ENCODE measurements at regions not wholly inside any gene's neighbourhood (a gene's known extent, or its start where the extent isn't known, plus 50 kb on each side); places are given as distances from the start of the nearest gene placed in this dataset.
"Not testable (repeated sequence)": the region's sequence is repeated elsewhere in the genome, so short reads cannot be mapped to it uniquely, and the experiment has no call there.

- TF ChIP-seq, protein P1, sequence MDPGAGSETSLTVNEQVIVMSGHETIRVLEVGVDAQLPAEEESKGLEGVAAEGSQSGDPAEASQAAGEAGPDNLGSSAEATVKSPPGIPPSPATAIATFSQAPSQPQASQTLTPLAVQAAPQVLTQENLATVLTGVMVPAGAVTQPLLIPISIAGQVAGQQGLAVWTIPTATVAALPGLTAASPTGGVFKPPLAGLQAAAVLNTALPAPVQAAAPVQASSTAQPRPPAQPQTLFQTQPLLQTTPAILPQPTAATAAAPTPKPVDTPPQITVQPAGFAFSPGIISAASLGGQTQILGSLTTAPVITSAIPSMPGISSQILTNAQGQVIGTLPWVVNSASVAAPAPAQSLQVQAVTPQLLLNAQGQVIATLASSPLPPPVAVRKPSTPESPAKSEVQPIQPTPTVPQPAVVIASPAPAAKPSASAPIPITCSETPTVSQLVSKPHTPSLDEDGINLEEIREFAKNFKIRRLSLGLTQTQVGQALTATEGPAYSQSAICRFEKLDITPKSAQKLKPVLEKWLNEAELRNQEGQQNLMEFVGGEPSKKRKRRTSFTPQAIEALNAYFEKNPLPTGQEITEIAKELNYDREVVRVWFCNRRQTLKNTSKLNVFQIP (CRISPR knock-in tag; IDR thresholded peaks at IDR 0.05; ENCODE audit: borderline replicate concordance, low read depth) = no peak
Observed at GRCh38 chr4:127463883-127464282, 168.9 kb upstream of the INTU start (continued).

DNA sequence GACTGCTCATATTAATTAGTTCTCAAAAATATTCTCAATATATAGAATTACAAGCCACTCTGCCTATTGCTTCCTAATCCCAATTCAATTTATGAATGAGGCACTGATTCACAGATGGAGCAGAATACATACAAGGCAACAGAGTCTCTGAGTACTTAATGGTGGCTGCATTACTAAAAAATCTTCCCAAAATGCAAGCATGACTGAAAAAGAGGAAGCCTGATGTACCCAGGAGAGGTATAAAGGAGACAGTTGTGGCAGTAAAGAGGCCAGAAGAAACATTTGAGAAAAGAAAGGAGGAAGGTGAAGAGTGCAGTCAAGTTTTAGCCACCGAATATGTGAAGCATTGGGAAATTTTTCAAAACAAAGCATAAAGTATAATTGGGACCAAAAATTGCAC, 163.2 kb upstream of the INTU start:
- no peak for TF ChIP-seq PATZ1 (CRISPR knock-in tag; IDR thresholded peaks at IDR 0.05; ENCODE audit: borderline replicate concordance)
- no peak for TF ChIP-seq ZC3H10 (CRISPR knock-in tag; IDR thresholded peaks at IDR 0.05)
- no peak for TF ChIP-seq ARNTL (CRISPR knock-in tag; IDR thresholded peaks at IDR 0.05; ENCODE audit: borderline replicate concordance, low read depth)
- no peak for ATAC-seq

DNA sequence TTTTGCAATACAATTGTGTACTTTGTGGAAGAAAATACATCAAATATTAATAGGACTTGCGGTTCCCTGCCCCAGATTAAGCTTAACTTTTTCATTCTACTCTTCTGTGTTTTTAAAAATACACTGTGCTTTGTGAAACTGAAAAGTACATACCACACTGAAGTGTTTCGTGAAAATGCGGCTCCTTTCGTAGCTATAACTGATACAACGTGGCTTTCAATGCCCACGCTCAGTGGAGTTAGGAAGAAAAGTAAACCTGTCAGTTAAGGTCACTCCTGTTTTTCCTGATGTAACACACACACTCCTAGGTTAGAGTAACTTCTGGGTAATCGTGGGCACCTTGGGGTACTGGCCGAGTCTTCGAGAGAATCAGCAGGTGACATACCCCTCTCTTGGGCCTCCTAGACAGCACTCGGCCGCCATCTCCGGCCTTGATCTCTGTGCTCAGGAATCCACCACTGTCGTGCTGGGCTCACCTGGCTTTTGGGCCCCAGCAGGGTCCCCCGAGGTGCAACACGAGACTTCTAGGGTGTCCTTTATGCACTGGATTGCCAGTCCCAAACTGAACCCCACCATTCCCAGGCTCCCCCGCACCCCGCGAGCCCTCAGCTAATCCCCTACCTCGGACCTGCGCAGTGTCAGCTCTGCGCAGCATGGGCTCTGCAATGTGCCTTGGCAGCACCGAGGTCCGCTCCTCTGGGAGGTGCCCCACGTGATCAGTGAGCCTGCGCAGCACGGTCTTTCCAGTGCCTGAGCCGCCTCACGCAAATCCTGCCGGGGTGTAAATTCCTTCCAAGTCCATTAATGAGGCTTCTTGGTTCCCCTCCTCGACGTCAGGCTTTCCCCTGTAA, 162.6 kb upstream of the INTU start:
- no peak for ATAC-seq
- no peak for TF ChIP-seq ZNF70 (CRISPR knock-in tag; IDR thresholded peaks at IDR 0.05)
- no peak for TF ChIP-seq ZC3H10 (CRISPR knock-in tag; IDR thresholded peaks at IDR 0.05)
- TF ChIP-seq ISL1 (CRISPR knock-in tag; IDR thresholded peaks at IDR 0.05) = no peak
- TF ChIP-seq GLIS3 (CRISPR knock-in tag; IDR thresholded peaks at IDR 0.05) = no peak
- no peak for TF ChIP-seq CREB5 (CRISPR knock-in tag; IDR thresholded peaks at IDR 0.05; ENCODE audit: low read depth)
- no peak for TF ChIP-seq PPARA (CRISPR knock-in tag; IDR thresholded peaks at IDR 0.05; ENCODE audit: borderline replicate concordance)
- no peak for TF ChIP-seq OSR1 (CRISPR knock-in tag; IDR thresholded peaks at IDR 0.05)
- no peak for TF ChIP-seq BACH2 (CRISPR knock-in tag; IDR thresholded peaks at IDR 0.05; ENCODE audit: borderline replicate concordance)

DNA sequence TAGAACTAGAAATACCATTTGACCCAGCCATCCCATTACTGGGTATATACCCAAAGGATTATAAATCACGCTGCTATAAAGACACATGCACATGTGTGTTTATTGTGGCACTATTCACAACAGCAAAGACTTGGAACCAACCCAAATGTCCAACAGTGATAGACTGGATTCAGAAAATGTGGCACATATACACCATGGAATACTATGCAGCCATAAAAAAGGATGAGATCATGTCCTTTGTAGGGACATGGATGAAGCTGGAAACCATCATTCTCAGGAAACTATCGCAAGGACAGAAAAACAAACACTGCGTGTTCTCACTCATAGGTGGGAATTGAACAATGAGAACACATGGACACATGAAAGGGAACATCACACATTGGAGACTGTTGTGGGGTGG, 154.5 kb upstream of the INTU start:
- not testable (repeated sequence) for ATAC-seq

- ATAC-seq = 0 out of 3 replicates have a peak, but pooled peaks have one; percentile 24
- TF ChIP-seq ZNF565 (CRISPR knock-in tag; conservative IDR thresholded peaks at IDR 0.05; ENCODE audit: low read depth) (no peak), ESRRG (CRISPR knock-in tag; IDR thresholded peaks at IDR 0.05) (no peak), CSDC2 (CRISPR knock-in tag; IDR thresholded peaks at IDR 0.05) (no peak), ZFP3 (CRISPR knock-in tag; IDR thresholded peaks at IDR 0.05) (no peak), ZC3H10 (CRISPR knock-in tag; IDR thresholded peaks at IDR 0.05) (no peak)
- TF ChIP-seq, protein P2, sequence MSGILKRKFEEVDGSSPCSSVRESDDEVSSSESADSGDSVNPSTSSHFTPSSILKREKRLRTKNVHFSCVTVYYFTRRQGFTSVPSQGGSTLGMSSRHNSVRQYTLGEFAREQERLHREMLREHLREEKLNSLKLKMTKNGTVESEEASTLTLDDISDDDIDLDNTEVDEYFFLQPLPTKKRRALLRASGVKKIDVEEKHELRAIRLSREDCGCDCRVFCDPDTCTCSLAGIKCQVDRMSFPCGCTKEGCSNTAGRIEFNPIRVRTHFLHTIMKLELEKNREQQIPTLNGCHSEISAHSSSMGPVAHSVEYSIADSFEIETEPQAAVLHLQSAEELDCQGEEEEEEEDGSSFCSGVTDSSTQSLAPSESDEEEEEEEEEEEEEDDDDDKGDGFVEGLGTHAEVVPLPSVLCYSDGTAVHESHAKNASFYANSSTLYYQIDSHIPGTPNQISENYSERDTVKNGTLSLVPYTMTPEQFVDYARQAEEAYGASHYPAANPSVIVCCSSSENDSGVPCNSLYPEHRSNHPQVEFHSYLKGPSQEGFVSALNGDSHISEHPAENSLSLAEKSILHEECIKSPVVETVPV (CRISPR knock-in tag; IDR thresholded peaks at IDR 0.05) = no peak
Observed at GRCh38 chr4:127479031-127479622, 153.6 kb upstream of the INTU start.

DNA sequence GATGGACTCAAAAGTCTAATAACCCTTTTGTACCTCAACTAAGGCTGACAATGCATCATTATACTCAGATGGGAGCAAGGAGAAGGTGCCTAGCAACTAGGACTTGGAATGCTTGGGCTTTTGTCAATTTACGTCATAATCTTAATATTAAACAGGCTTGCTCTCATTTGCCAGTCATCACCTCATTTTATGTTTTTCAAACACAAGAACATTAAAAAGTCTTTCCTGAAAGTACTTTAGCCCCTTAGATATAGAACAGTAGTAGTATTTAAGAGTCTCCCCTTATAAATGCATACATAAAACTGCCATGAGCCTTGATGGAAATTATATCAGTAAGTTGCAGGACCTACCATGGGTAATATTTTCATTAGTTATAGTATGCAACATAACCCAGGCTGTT, 150.7 kb upstream of the INTU start:
- ATAC-seq = no peak
- TF ChIP-seq TSHZ2 (CRISPR knock-in tag; IDR thresholded peaks at IDR 0.05) (no peak), CREB5 (CRISPR knock-in tag; IDR thresholded peaks at IDR 0.05; ENCODE audit: low read depth) (no peak), ZFP3 (CRISPR knock-in tag; IDR thresholded peaks at IDR 0.05) (no peak), ARNTL (CRISPR knock-in tag; IDR thresholded peaks at IDR 0.05; ENCODE audit: borderline replicate concordance, low read depth) (no peak)
- TF ChIP-seq, protein P2 (CRISPR knock-in tag; IDR thresholded peaks at IDR 0.05) = no peak
